ENCODE measurements at regions not wholly inside any gene's neighbourhood (a gene's known extent, or its start where the extent isn't known, plus 50 kb on each side); places are given as distances from the start of the nearest gene placed in this dataset.
"Not testable (repeated sequence)": the region's sequence is repeated elsewhere in the genome, so short reads cannot be mapped to it uniquely, and the experiment has no call there.

- DNase-seq (ENCODE audit: low read depth, low spot score) = not testable (repeated sequence)
These were observed 116.1 kb upstream of the GJE1 start for GRCh38 chr6:142016666-142017065.

- DNase-seq (ENCODE audit: low read depth, low spot score) = not testable (repeated sequence)
These were observed 117.3 kb upstream of the GJE1 start for GRCh38 chr6:142015463-142015862.

GRCh38 chr6:142015011-142015410 lies 117.7 kb upstream of the GJE1 start:
- DNase-seq (ENCODE audit: low read depth, low spot score) = no peak

- DNase-seq (ENCODE audit: low read depth, low spot score) = no peak
These were observed 118.2 kb upstream of the GJE1 start for GRCh38 chr6:142014515-142014914.

GRCh38 chr6:142013875-142014495 lies 118.7 kb upstream of the GJE1 start:
- no peak for DNase-seq (ENCODE audit: low read depth, low spot score)

- no peak for DNase-seq (ENCODE audit: low read depth, low spot score)
These were observed 119.4 kb upstream of the GJE1 start for GRCh38 chr6:142013287-142013686.

GRCh38 chr6:142011775-142012174 lies 121.0 kb upstream of the GJE1 start:
- DNase-seq (ENCODE audit: low read depth, low spot score) = no peak

- no peak for DNase-seq (ENCODE audit: low read depth, low spot score)
These were observed 121.6 kb upstream of the GJE1 start for GRCh38 chr6:142011156-142011555.

GRCh38 chr6:142009647-142010046 lies 123.1 kb upstream of the GJE1 start:
- DNase-seq (ENCODE audit: low read depth, low spot score) = no peak

- no peak for DNase-seq (ENCODE audit: low read depth, low spot score)
These were observed 123.9 kb upstream of the GJE1 start for GRCh38 chr6:142008781-142009180.

- no peak for DNase-seq (ENCODE audit: low read depth, low spot score)
These were observed 124.5 kb upstream of the GJE1 start for GRCh38 chr6:142008016-142008735.

- DNase-seq (ENCODE audit: low read depth, low spot score) = no peak
These were observed 127.7 kb upstream of the GJE1 start for GRCh38 chr6:142005021-142005420.

GRCh38 chr6:142002825-142003405 lies 129.8 kb upstream of the GJE1 start:
- DNase-seq (ENCODE audit: low read depth, low spot score) = no peak

- DNase-seq (ENCODE audit: low read depth, low spot score) = no peak
These were observed 135.9 kb upstream of the GJE1 start for GRCh38 chr6:141996823-141997222.

- DNase-seq (ENCODE audit: low read depth, low spot score) = no peak
These were observed 140.6 kb upstream of the GJE1 start for GRCh38 chr6:141992109-141992508.

GRCh38 chr6:141990840-141991239 lies 141.9 kb upstream of the GJE1 start:
- DNase-seq (ENCODE audit: low read depth, low spot score) = no peak

- DNase-seq (ENCODE audit: low read depth, low spot score) = no peak
These were observed 143.1 kb upstream of the GJE1 start for GRCh38 chr6:141989706-141989959.

GRCh38 chr6:141988954-141989705 lies 143.6 kb upstream of the GJE1 start:
- DNase-seq (ENCODE audit: low read depth, low spot score) = no peak

GRCh38 chr6:141988327-141988726 lies 144.4 kb upstream of the GJE1 start:
- DNase-seq (ENCODE audit: low read depth, low spot score) = no peak

GRCh38 chr6:141986457-141986856 lies 146.3 kb upstream of the GJE1 start:
- DNase-seq (ENCODE audit: low read depth, low spot score) = no peak

GRCh38 chr6:141981190-141981589 lies 151.5 kb upstream of the GJE1 start:
- no peak for DNase-seq (ENCODE audit: low read depth, low spot score)

GRCh38 chr6:141977782-141978181 lies 154.9 kb upstream of the GJE1 start:
- DNase-seq (ENCODE audit: low read depth, low spot score) = no peak

- DNase-seq (ENCODE audit: low read depth, low spot score) = no peak
These were observed 155.7 kb upstream of the GJE1 start for GRCh38 chr6:141976994-141977393.
